A673 (cell line): ENCODE measurements at regions not wholly inside any gene's neighbourhood (a gene's known extent, or its start where the extent isn't known, plus 50 kb on each side); places are given as distances from the start of the nearest gene placed in this dataset.

Source experiments
- BruUV-seq: library from RNA; stranded (reverse); fragments of 400-500 nt; replicated peaks from 2 replicates; lab custom pipeline; 2021; lab: Mats Ljungman, UMichigan
- CTCF ChIA-PET: fragments of 300-600 bp; sonication (Branson Sonifier 250); formaldehyde crosslinking; loops from one replicate; lab custom pipeline; 2022; ENCODE audit warnings: antibody characterized with exemption; lab: Charles Lee
- POLR2A ChIA-PET: fragments of 300-600 bp; sonication (Branson Sonifier 250); formaldehyde crosslinking; loops from one replicate; lab custom pipeline; 2022; ENCODE audit warnings: antibody characterized with exemption; ENCODE audit not compliant: low non-redundant PET; lab: Charles Lee
- DNase-seq: peaks from one replicate; pipeline ENCODE4 v3.0.0-alpha.2; 2015; ENCODE audit warnings: low spot score
- H3K27ac ChIP-seq: fragments of 200-600 bp; sonication (generic); 2 replicates; pipeline ENCODE4 v1.5.1; 2016; ENCODE audit warnings: mixed run types, low read depth, mild to moderate bottlenecking, mixed read lengths, antibody characterized with exemption, low read length; ENCODE audit not compliant: poor library complexity, severe bottlenecking
- H3K27me3 ChIP-seq: fragments of 200-600 bp; sonication (generic); replicated peaks from 2 replicates; pipeline ENCODE4 v1.6.1; 2017; ENCODE audit warnings: mixed run types, low read depth, mild to moderate bottlenecking, mixed read lengths, antibody characterized with exemption, low read length; ENCODE audit not compliant: insufficient read depth, poor library complexity
- H3K36me3 ChIP-seq: fragments of 200-600 bp; sonication (generic); 2 replicates; pipeline ENCODE4 v1.6.1; 2016; ENCODE audit warnings: mixed run types, mild to moderate bottlenecking, mixed read lengths, antibody characterized with exemption, low read length; ENCODE audit not compliant: insufficient read depth, poor library complexity, severe bottlenecking
- H3K4me1 ChIP-seq: fragments of 200-600 bp; sonication (generic); 2 replicates; pipeline ENCODE4 v1.6.1; 2017; ENCODE audit warnings: mixed run types, mild to moderate bottlenecking, mixed read lengths, antibody characterized with exemption, low read length; ENCODE audit not compliant: insufficient read depth, poor library complexity, severe bottlenecking
- H3K4me3 ChIP-seq: fragments of 200-600 bp; sonication (generic); 2 replicates; pipeline ENCODE4 v1.5.1; 2016; ENCODE audit warnings: low read depth, mixed run types, mild to moderate bottlenecking, mixed read lengths, low read length; ENCODE audit not compliant: poor library complexity, severe bottlenecking
- H3K9me3 ChIP-seq: fragments of 200-600 bp; sonication (generic); 2 replicates; pipeline ENCODE4 v1.6.1; 2016; ENCODE audit warnings: mixed run types, low read depth, mild to moderate bottlenecking, mixed read lengths, antibody characterized with exemption, low read length; ENCODE audit not compliant: poor library complexity, severe bottlenecking
- CTCF ChIP-seq: fragments of 300-800, 200-600 bp; sonication (generic); conservative IDR thresholded peaks from 2 replicates; pipeline ENCODE4 v1.5.1; 2017; ENCODE audit warnings: low read depth, mild to moderate bottlenecking, antibody characterized with exemption, low read length, moderate library complexity, mixed read lengths
- EZH2 ChIP-seq: fragments of 200-600 bp; sonication (generic); IDR thresholded peaks from 2 replicates; pipeline ENCODE4 v1.6.1; 2017; ENCODE audit warnings: borderline replicate concordance, low read depth, mild to moderate bottlenecking, mixed read lengths, antibody characterized with exemption, low read length; ENCODE audit not compliant: poor library complexity, severe bottlenecking
- intact Hi-C: fragments of 100-400 bp; cut with micrococcal nuclease; formaldehyde crosslinking; loops from one replicate; pipeline ENCODE4 v1.10.0; 2022; ENCODE audit not compliant: unreplicated experiment

- no peak overlapping the region for H3K27ac ChIP-seq
- no peak overlapping the region for H3K4me3 ChIP-seq
- BruUV-seq = no TSS peak
- DNase-seq = no peak
- ChIA-PET CTCF (no interaction called here), POLR2A (no interaction called here)
- intact Hi-C loops = no loop called here
- H3K9me3 ChIP-seq = no peaks in the 10 kb centered on the region
- no peaks in the 10 kb centered on the region for H3K27me3 ChIP-seq
- TF ChIP-seq EZH2 (no peak), CTCF (no peak)
- no peaks in the 10 kb centered on the region for H3K4me1 ChIP-seq
- H3K36me3 ChIP-seq = no peaks in the 10 kb centered on the region
These were observed 223.7 kb downstream of the BUB3 start for GRCh38 chr10:123377883-123378282.

- POLR2A ChIA-PET = no interaction called here
These were observed 224.1 kb downstream of the BUB3 start for GRCh38 chr10:123378302-123378701.

GRCh38 chr10:123379156-123379555, 225.0 kb downstream of the BUB3 start:
- no peak for DNase-seq
- no peak overlapping the region for H3K27ac ChIP-seq
- TF ChIP-seq EZH2 (no peak), CTCF (no peak)
- no peak overlapping the region for H3K4me3 ChIP-seq
- no TSS peak for BruUV-seq
- intact Hi-C loops = no loop called here
- H3K4me1 ChIP-seq = no peaks in the 10 kb centered on the region
- ChIA-PET CTCF (no interaction called here), POLR2A (no interaction called here)
- H3K27me3 ChIP-seq = no peaks in the 10 kb centered on the region
- H3K9me3 ChIP-seq = no peaks in the 10 kb centered on the region
- H3K36me3 ChIP-seq = no peaks in the 10 kb centered on the region

More at GRCh38 chr10:123378302-123378701, 224.1 kb downstream of the BUB3 start:
- CTCF ChIA-PET = no interaction called here
- Histone ChIP-seq H3K27me3 (no peaks in the 10 kb centered on the region), H3K36me3 (no peaks in the 10 kb centered on the region), H3K9me3 (no peaks in the 10 kb centered on the region), H3K27ac (no peak overlapping the region), H3K4me1 (no peaks in the 10 kb centered on the region), H3K4me3 (no peak overlapping the region)
- intact Hi-C loops = no loop called here
- no peak for TF ChIP-seq EZH2
- TF ChIP-seq CTCF = no peak
- BruUV-seq = no TSS peak
- no peak for DNase-seq
